ENCODE measurements at regions not wholly inside any gene's neighbourhood (a gene's known extent, or its start where the extent isn't known, plus 50 kb on each side); places are given as distances from the start of the nearest gene placed in this dataset.

DNA sequence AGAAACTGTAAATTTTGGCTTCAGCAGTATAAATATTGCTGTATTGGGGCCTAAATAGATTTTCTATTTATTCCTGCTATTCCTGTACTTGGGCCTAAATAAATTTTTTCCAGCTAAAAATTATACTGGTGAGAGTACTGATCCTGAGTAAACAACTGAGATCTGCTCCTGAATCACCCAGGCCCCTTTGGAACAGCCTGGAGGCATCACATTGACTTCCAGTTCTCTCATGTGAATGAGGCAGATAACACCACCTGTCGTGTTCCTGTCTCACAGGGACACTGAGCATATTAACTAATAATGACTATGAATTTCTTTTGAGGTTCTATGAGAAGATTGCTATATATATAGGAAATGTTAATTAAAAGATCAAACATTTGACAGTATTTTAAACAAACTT is 119.5 kb upstream of the PLCXD3 start:
- Histone ChIP-seq H3K36me3 (replicated peaks) (no peaks in the 10 kb centered on the region), H3K4me3 (ENCODE audit: low read depth, low read length) (no peak overlapping the region), H3K27me3 (replicated peaks) (no peaks in the 10 kb centered on the region), H3K27ac (no peak overlapping the region)
- TF ChIP-seq, protein P1, sequence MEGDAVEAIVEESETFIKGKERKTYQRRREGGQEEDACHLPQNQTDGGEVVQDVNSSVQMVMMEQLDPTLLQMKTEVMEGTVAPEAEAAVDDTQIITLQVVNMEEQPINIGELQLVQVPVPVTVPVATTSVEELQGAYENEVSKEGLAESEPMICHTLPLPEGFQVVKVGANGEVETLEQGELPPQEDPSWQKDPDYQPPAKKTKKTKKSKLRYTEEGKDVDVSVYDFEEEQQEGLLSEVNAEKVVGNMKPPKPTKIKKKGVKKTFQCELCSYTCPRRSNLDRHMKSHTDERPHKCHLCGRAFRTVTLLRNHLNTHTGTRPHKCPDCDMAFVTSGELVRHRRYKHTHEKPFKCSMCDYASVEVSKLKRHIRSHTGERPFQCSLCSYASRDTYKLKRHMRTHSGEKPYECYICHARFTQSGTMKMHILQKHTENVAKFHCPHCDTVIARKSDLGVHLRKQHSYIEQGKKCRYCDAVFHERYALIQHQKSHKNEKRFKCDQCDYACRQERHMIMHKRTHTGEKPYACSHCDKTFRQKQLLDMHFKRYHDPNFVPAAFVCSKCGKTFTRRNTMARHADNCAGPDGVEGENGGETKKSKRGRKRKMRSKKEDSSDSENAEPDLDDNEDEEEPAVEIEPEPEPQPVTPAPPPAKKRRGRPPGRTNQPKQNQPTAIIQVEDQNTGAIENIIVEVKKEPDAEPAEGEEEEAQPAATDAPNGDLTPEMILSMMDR (IDR thresholded peaks at IDR 0.05; ENCODE audit: low read depth, low read length, missing control alignments), result no peak
- DNase-seq, result no peak
- in situ Hi-C loops (cut with HindIII; ENCODE audit: low pct_ligation_motif_present, low sequenced_read_pairs), result no loop called here

DNA sequence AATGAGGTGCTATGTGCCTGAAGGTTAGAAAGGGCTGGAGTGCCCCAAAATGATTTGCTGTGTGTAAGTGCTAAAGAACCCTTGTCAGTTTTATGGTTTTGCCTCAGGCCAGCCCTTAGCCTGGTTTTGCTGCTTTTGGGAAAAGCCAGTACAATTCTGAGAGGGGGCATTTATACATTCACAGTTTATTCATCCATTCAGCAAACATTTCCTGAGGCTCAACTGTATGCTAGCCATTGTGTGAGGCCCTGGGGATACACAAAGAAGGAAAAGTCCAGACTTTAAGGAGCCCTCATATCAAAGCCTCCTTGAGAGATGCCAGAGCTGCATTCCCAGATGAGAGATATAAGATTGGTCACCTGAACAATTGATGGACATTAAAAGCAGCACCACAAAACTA is 115.2 kb upstream of the PLCXD3 start:
- H3K4me3 ChIP-seq (ENCODE audit: low read depth, low read length), result no peak overlapping the region
- no peaks in the 10 kb centered on the region for H3K36me3 ChIP-seq (replicated peaks)
- in situ Hi-C loops (cut with HindIII; ENCODE audit: low pct_ligation_motif_present, low sequenced_read_pairs), result no loop called here
- no peak for DNase-seq
- TF ChIP-seq, protein P1 (IDR thresholded peaks at IDR 0.05; ENCODE audit: low read depth, low read length, missing control alignments), result no peak
- no peak overlapping the region for H3K27ac ChIP-seq
- no peaks in the 10 kb centered on the region for H3K27me3 ChIP-seq (replicated peaks)

DNA sequence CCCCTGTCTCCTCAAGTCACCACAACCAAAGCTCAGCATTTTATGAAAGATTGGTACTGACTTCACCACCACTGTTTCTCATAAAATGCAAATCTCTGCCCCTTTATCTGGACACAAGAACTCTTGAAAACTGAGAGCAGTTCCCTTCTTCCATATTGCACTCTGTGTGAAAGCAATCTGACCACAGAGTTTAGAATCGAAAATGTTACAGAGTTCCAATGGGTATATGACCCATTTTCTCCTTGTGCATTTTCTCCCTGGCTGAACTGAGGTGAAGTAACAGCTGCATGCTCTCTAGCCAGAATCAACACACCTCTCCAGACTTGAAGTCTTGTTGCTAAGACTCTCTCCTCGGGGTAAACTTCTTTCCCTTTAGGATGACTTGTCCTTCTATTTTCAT is 111.0 kb upstream of the PLCXD3 start:
- Histone ChIP-seq H3K27me3 (replicated peaks) (no peaks in the 10 kb centered on the region), H3K36me3 (replicated peaks) (no peaks in the 10 kb centered on the region), H3K4me3 (ENCODE audit: low read depth, low read length) (no peak overlapping the region), H3K27ac (no peak overlapping the region)
- TF ChIP-seq, protein P1 (IDR thresholded peaks at IDR 0.05; ENCODE audit: low read depth, low read length, missing control alignments), result no peak
- DNase-seq, result no peak
- in situ Hi-C loops (cut with HindIII; ENCODE audit: low pct_ligation_motif_present, low sequenced_read_pairs), result no loop called here

DNA sequence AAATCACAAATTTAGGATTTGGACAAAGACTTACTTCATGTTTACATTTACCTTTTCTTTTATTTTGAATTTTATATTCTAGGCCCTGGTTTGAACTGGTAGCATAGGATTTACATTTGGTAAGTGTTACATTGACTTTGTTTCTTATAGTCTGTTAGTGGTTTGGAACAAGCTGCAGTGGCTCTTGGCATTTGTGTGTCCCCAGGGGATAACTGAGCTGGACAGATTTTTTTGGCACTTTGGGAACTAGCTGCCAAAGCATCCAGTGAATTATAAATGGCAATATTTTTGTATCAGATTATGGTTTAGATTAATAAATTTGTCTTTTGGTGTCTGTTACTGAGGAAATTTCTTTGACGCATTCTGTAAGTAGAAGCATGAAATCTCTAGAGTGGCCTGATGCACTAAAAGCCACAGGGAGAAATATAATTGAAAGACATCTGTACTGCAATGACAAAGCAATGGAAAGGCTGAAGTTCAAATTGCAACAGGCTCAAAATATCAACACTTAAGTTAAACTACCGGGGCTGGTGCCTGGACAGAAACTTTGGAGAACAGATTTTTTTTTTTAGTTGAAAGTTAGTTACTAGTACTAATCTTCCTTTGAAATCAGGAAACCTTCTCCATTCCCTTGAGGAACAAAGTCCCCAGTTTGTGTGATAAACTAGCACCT is 107.6 kb upstream of the PLCXD3 start:
- no peak for DNase-seq
- no peaks in the 10 kb centered on the region for H3K36me3 ChIP-seq (replicated peaks)
- in situ Hi-C loops (cut with HindIII; ENCODE audit: low pct_ligation_motif_present, low sequenced_read_pairs), result no loop called here
- TF ChIP-seq, protein P1 (IDR thresholded peaks at IDR 0.05; ENCODE audit: low read depth, low read length, missing control alignments), result no peak
- H3K4me3 ChIP-seq (ENCODE audit: low read depth, low read length), result no peak overlapping the region
- H3K27me3 ChIP-seq (replicated peaks), result no peaks in the 10 kb centered on the region
- no peak overlapping the region for H3K27ac ChIP-seq

DNA sequence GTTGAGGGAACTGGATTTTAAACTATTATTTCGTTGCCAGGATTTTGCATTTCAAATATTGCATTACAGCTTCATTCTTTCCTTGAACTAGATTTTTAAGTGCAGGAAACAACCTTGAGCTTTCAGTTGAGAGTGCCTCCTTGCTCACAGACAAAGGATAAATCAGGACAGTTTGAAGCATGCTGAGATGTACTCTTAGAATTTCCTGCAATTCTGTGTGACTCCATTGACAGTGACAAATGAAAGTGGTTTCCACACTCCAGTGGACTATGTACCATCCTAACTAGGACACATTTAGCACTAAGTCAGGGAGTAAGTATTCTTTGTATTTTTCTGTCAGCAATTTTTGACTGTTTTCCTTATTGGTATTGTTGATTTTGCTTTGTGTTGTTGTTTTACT is 100.0 kb upstream of the PLCXD3 start:
- no peak for DNase-seq
- Histone ChIP-seq H3K36me3 (replicated peaks) (no peaks in the 10 kb centered on the region), H3K27me3 (replicated peaks) (no peaks in the 10 kb centered on the region), H3K27ac (no peak overlapping the region), H3K4me3 (ENCODE audit: low read depth, low read length) (no peak overlapping the region)
- in situ Hi-C loops (cut with HindIII; ENCODE audit: low pct_ligation_motif_present, low sequenced_read_pairs), result no loop called here
- TF ChIP-seq, protein P1 (IDR thresholded peaks at IDR 0.05; ENCODE audit: low read depth, low read length, missing control alignments), result no peak

DNA sequence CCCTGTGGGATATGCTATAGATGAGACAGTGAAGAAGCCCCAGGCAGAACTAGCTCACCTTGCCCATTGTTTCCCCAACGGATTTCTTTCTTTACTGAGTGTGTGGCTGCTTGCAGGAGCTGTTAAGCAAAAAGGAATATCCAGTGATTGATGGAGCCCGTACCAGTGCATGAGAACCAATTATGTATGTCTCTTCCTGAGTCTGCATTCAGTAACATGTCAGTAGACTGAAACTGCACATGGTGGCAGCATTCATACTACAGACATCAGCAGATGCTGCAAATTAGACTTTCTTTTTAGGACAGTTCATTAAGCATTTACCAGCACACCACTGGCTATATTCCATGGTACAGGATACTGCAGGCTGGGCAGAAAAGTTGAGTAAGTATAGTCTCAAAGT is 90.3 kb upstream of the PLCXD3 start:
- TF ChIP-seq, protein P1 (IDR thresholded peaks at IDR 0.05; ENCODE audit: low read depth, low read length, missing control alignments), result no peak
- in situ Hi-C loops (cut with HindIII; ENCODE audit: low pct_ligation_motif_present, low sequenced_read_pairs), result no loop called here
- no peak for DNase-seq

More for the DNA sequence above, 90.3 kb upstream of the PLCXD3 start:
- Histone ChIP-seq H3K27ac (no peak overlapping the region), H3K36me3 (replicated peaks) (no peaks in the 10 kb centered on the region), H3K27me3 (replicated peaks) (no peaks in the 10 kb centered on the region), H3K4me3 (ENCODE audit: low read depth, low read length) (no peak overlapping the region)

All from brain microvascular endothelial cell (primary cell).